Mesendoderm (in vitro differentiated cells): ENCODE measurements at regions not wholly inside any gene's neighbourhood (a gene's known extent, or its start where the extent isn't known, plus 50 kb on each side); places are given as distances from the start of the nearest gene placed in this dataset.

ENCODE experiments used
- DNase-seq: peaks from one replicate; pipeline ENCODE4 v3.0.0; 2013
- H2AK5ac ChIP-seq: 2 replicates; pipeline ENCODE4 v1.6.1; 2013; ENCODE audit warnings: low read length, inconsistent platforms
- H2BK120ac ChIP-seq: 2 replicates; pipeline ENCODE4 v1.6.1; 2013; ENCODE audit warnings: low read depth, mild to moderate bottlenecking, low read length, moderate library complexity, mixed read lengths
- H2BK15ac ChIP-seq: replicated peaks from 2 replicates; pipeline ENCODE4 v1.6.1; 2013; ENCODE audit warnings: low read depth, mild to moderate bottlenecking, moderate library complexity
- H2BK5ac ChIP-seq: 2 replicates; pipeline ENCODE4 v1.6.1; 2013; ENCODE audit warnings: low read length, inconsistent platforms
- H3K18ac ChIP-seq: 2 replicates; pipeline ENCODE4 v1.6.1; 2013; ENCODE audit warnings: mild to moderate bottlenecking, low read length, mixed read lengths
- H3K23ac ChIP-seq: one replicate; pipeline ENCODE4 v1.6.1; 2013; ENCODE audit warnings: low read length
- H3K27ac ChIP-seq: 2 replicates; pipeline ENCODE4 v1.5.1; 2013; ENCODE audit warnings: low read depth, mild to moderate bottlenecking, inconsistent platforms, low read length, moderate library complexity
- H3K27me3 ChIP-seq: 2 replicates; pipeline ENCODE4 v1.6.1; 2013; ENCODE audit warnings: low read length, control low read depth, mild to moderate bottlenecking, inconsistent platforms; ENCODE audit not compliant: insufficient read depth, poor library complexity
- H3K36me3 ChIP-seq: 2 replicates; pipeline ENCODE4 v1.6.1; 2013; ENCODE audit warnings: low read length, inconsistent platforms; ENCODE audit not compliant: control insufficient read depth, insufficient read depth
- H3K4ac ChIP-seq: one replicate; pipeline ENCODE4 v1.6.1; 2013; ENCODE audit warnings: low read depth, mild to moderate bottlenecking, low read length, moderate library complexity
- H3K4me1 ChIP-seq: 2 replicates; pipeline ENCODE4 v1.6.1; 2013; ENCODE audit warnings: low read depth, low read length, inconsistent platforms; ENCODE audit not compliant: control insufficient read depth
- H3K4me2 ChIP-seq: 2 replicates; pipeline ENCODE4 v1.6.1; 2013; ENCODE audit warnings: low read length
- H3K4me3 ChIP-seq: 2 replicates; pipeline ENCODE4 v1.5.1; 2013; ENCODE audit warnings: mild to moderate bottlenecking, low read length
- H3K56ac ChIP-seq: one replicate; pipeline ENCODE4 v1.6.1; 2013; ENCODE audit warnings: low read length
- H3K79me1 ChIP-seq: 2 replicates; pipeline ENCODE4 v1.6.1; 2013; ENCODE audit warnings: low read length, inconsistent platforms
- H3K79me2 ChIP-seq: 2 replicates; pipeline ENCODE4 v1.6.1; 2013; ENCODE audit warnings: mild to moderate bottlenecking, low read length; ENCODE audit not compliant: control insufficient read depth, insufficient read depth
- H3K9ac ChIP-seq: 2 replicates; pipeline ENCODE4 v1.6.1; 2013; ENCODE audit warnings: low read length, inconsistent platforms
- H4K5ac ChIP-seq: one replicate; pipeline ENCODE4 v1.6.1; 2013; ENCODE audit warnings: low read length
- H4K8ac ChIP-seq: one replicate; pipeline ENCODE4 v1.6.1; 2013; ENCODE audit warnings: low read depth, mild to moderate bottlenecking, control low read depth, low read length, moderate library complexity
- WGBS: extraction: QIAGEN DNeasy Blood & Tissue Kit; methylation state at CpG from one replicate; pipeline ENCODE4 v1.1.7; 2013; ENCODE audit warnings: low lambda C conversion rate, missing lambda C conversion rate; ENCODE audit not compliant: insufficient coverage; ENCODE audit errors: extremely low coverage; 5-methylcytosine and 5-hydroxymethylcytosine counted together

GRCh38 chr14:49228552-49228951, 357.6 kb downstream of the RPS29 start:
- Histone ChIP-seq H3K27me3 (no peaks in the 10 kb centered on the region), H3K27ac (no peak overlapping the region), H3K4me2 (no peak overlapping the region), H3K36me3 (no peaks in the 10 kb centered on the region), H3K23ac (no peak overlapping the region), H3K18ac (no peak overlapping the region), H2AK5ac (no peak overlapping the region), H4K5ac (no peak overlapping the region), H3K9ac (no peak overlapping the region), H3K4ac (no peak overlapping the region), H3K79me2 (no peaks in the 10 kb centered on the region), H2BK15ac (no peak overlapping the region), H3K56ac (no peak overlapping the region), H2BK5ac (no peak overlapping the region), H2BK120ac (no peak overlapping the region), H3K4me1 (no peaks in the 10 kb centered on the region), H4K8ac (no peak overlapping the region), H3K79me1 (no peaks in the 10 kb centered on the region), H3K4me3 (no peak overlapping the region)
- no CpG with 5 or more reads among the region's 4 CpGs for WGBS
- no peak for DNase-seq

GRCh38 chr14:49221316-49221715, 364.9 kb downstream of the RPS29 start:
- H3K79me2 ChIP-seq, result no peaks in the 10 kb centered on the region
- H3K27me3 ChIP-seq, result no peaks in the 10 kb centered on the region
- no peak overlapping the region for H3K4ac ChIP-seq
- no peak overlapping the region for H3K4me2 ChIP-seq
- no CpG with 5 or more reads among the region's 3 CpGs for WGBS
- no peak overlapping the region for H2BK15ac ChIP-seq
- H3K4me1 ChIP-seq, result no peaks in the 10 kb centered on the region
- H2BK5ac ChIP-seq, result no peak overlapping the region
- H4K5ac ChIP-seq, result no peak overlapping the region
- H3K23ac ChIP-seq, result no peak overlapping the region
- no peak overlapping the region for H2AK5ac ChIP-seq
- H3K18ac ChIP-seq, result no peak overlapping the region
- DNase-seq, result no peak
- no peaks in the 10 kb centered on the region for H3K79me1 ChIP-seq
- H4K8ac ChIP-seq, result no peak overlapping the region
- no peak overlapping the region for H3K56ac ChIP-seq
- H3K9ac ChIP-seq, result no peak overlapping the region
- no peak overlapping the region for H2BK120ac ChIP-seq
- H3K4me3 ChIP-seq, result no peak overlapping the region
- H3K36me3 ChIP-seq, result no peaks in the 10 kb centered on the region
- no peak overlapping the region for H3K27ac ChIP-seq

- no peak overlapping the region for H3K56ac ChIP-seq
- H4K5ac ChIP-seq, result no peak overlapping the region
- H3K9ac ChIP-seq, result no peak overlapping the region
- no peak overlapping the region for H3K27ac ChIP-seq
- no peaks in the 10 kb centered on the region for H3K79me1 ChIP-seq
- no peak overlapping the region for H2AK5ac ChIP-seq
- H3K79me2 ChIP-seq, result no peaks in the 10 kb centered on the region
- no peak overlapping the region for H2BK120ac ChIP-seq
- no peak overlapping the region for H3K23ac ChIP-seq
- H3K27me3 ChIP-seq, result no peaks in the 10 kb centered on the region
- H4K8ac ChIP-seq, result no peak overlapping the region
- H3K4me2 ChIP-seq, result no peak overlapping the region
- DNase-seq, result no peak
- no peaks in the 10 kb centered on the region for H3K4me1 ChIP-seq
- H3K4me3 ChIP-seq, result no peak overlapping the region
- no peak overlapping the region for H3K4ac ChIP-seq
- H2BK15ac ChIP-seq, result no peak overlapping the region
- no peak overlapping the region for H2BK5ac ChIP-seq
- H3K36me3 ChIP-seq, result no peaks in the 10 kb centered on the region
- H3K18ac ChIP-seq, result no peak overlapping the region
- no CpG with 5 or more reads among the region's 3 CpGs for WGBS
Measured at GRCh38 chr14:49220492-49220891, 365.7 kb downstream of the RPS29 start.

- no CpG with 5 or more reads among the region's 5 CpGs for WGBS
- no peaks in the 10 kb centered on the region for H3K79me1 ChIP-seq
Measured at GRCh38 chr14:49218436-49219092, 367.6 kb downstream of the RPS29 start.

GRCh38 chr14:49212721-49213120, 373.5 kb downstream of the RPS29 start:
- Histone ChIP-seq H3K4me1 (no peaks in the 10 kb centered on the region), H3K56ac (no peak overlapping the region), H2BK5ac (no peak overlapping the region), H3K9ac (no peak overlapping the region), H2BK120ac (no peak overlapping the region), H3K79me2 (no peaks in the 10 kb centered on the region), H3K27ac (no peak overlapping the region), H3K23ac (no peak overlapping the region), H3K36me3 (no peaks in the 10 kb centered on the region), H4K8ac (no peak overlapping the region), H3K27me3 (no peaks in the 10 kb centered on the region), H3K4ac (no peak overlapping the region), H4K5ac (no peak overlapping the region), H2BK15ac (no peak overlapping the region), H2AK5ac (no peak overlapping the region), H3K4me2 (no peak overlapping the region), H3K79me1 (no peaks in the 10 kb centered on the region), H3K18ac (no peak overlapping the region), H3K4me3 (no peak overlapping the region)
- DNase-seq, result no peak
- no CpG with 5 or more reads among the region's 4 CpGs for WGBS

More at GRCh38 chr14:49218436-49219092, 367.6 kb downstream of the RPS29 start:
- Histone ChIP-seq H3K4ac (no peak overlapping the region), H3K18ac (no peak overlapping the region), H3K36me3 (no peaks in the 10 kb centered on the region), H3K56ac (no peak overlapping the region), H2BK5ac (no peak overlapping the region), H3K23ac (no peak overlapping the region), H2AK5ac (no peak overlapping the region), H3K4me2 (no peak overlapping the region), H3K79me2 (no peaks in the 10 kb centered on the region), H3K4me1 (no peaks in the 10 kb centered on the region), H2BK120ac (no peak overlapping the region), H3K4me3 (no peak overlapping the region), H4K5ac (no peak overlapping the region), H4K8ac (no peak overlapping the region), H2BK15ac (no peak overlapping the region), H3K9ac (no peak overlapping the region), H3K27me3 (no peaks in the 10 kb centered on the region), H3K27ac (no peak overlapping the region)
- DNase-seq, result peak; percentile 15

- no CpG with 5 or more reads among the region's 1 CpG for WGBS
- Histone ChIP-seq H2BK15ac (no peak overlapping the region), H4K8ac (no peak overlapping the region), H3K18ac (no peak overlapping the region), H3K56ac (no peak overlapping the region), H2AK5ac (no peak overlapping the region), H3K4me1 (no peaks in the 10 kb centered on the region), H3K79me1 (no peaks in the 10 kb centered on the region), H3K27ac (no peak overlapping the region), H3K36me3 (no peaks in the 10 kb centered on the region), H4K5ac (no peak overlapping the region), H3K9ac (no peak overlapping the region), H3K23ac (no peak overlapping the region), H3K4me3 (no peak overlapping the region), H2BK5ac (no peak overlapping the region), H3K4ac (no peak overlapping the region), H2BK120ac (no peak overlapping the region), H3K4me2 (no peak overlapping the region), H3K27me3 (no peaks in the 10 kb centered on the region), H3K79me2 (no peaks in the 10 kb centered on the region)
- DNase-seq, result no peak
Measured at GRCh38 chr14:49209416-49209815, 376.8 kb downstream of the RPS29 start.
